ENCODE measurements at regions not wholly inside any gene's neighbourhood (a gene's known extent, or its start where the extent isn't known, plus 50 kb on each side); places are given as distances from the start of the nearest gene placed in this dataset.
"Not testable (repeated sequence)": the region's sequence is repeated elsewhere in the genome, so short reads cannot be mapped to it uniquely, and the experiment has no call there.

- DNase-seq (ENCODE audit: low read depth in 3 of 3) = no peak
Measured at GRCh38 chr4:116544946-116545345, 540.4 kb downstream of the TRAM1L1 start.

DNA sequence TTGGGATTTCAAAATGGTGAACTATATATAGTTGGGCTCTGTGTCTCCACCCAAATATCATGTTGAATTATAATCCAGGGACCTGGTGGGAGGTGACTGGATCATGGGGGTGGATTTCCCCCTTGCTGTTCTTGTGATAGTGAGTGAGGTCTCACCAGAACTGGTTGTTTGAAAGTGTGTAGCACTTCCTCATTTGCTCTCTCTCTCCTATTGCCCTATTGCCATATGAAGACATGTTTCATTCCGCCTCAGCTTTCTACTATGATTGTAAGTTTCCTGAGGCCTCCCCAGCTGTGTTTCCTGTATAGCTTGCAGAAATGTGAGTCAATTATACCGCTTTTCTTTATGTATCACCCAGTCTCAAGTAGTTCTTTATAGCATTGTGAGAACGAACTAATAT lies 545.6 kb downstream of the TRAM1L1 start:
- DNase-seq (ENCODE audit: low read depth in 3 of 3) = no peak

- no peak for DNase-seq (ENCODE audit: low read depth in 3 of 3)
Measured at GRCh38 chr4:116537828-116538227, 547.5 kb downstream of the TRAM1L1 start.

- DNase-seq (ENCODE audit: low read depth in 3 of 3) = not testable (repeated sequence)
Measured at GRCh38 chr4:116536024-116536423, 549.4 kb downstream of the TRAM1L1 start.

- DNase-seq (ENCODE audit: low read depth in 3 of 3) = no peak
Measured at GRCh38 chr4:116531870-116532269, 553.5 kb downstream of the TRAM1L1 start.

- DNase-seq (ENCODE audit: low read depth in 3 of 3) = no peak
Measured at GRCh38 chr4:116531026-116531425, 554.4 kb downstream of the TRAM1L1 start.

GRCh38 chr4:116530048-116530447 lies 555.3 kb downstream of the TRAM1L1 start:
- DNase-seq (ENCODE audit: low read depth in 3 of 3) = no peak

DNA sequence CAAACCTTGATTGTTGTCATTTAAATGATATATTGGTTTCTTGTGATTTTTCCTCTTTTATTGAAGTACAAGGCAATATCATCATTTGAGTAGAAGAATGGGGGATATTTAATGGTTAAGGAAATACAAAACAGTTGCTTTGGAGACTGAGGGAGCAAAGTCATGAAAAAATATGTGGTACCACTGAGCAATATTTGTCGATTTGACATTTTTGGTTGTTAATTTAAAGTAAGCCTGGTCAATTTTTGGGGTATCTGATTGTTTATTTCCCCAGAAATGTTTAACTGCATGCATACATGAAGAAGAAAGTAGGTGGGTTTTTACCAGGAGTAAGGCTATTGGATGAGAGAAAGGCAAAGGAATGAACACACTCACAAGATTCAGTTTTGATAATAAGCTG lies 556.2 kb downstream of the TRAM1L1 start:
- DNase-seq (ENCODE audit: low read depth in 3 of 3) = no peak

DNA sequence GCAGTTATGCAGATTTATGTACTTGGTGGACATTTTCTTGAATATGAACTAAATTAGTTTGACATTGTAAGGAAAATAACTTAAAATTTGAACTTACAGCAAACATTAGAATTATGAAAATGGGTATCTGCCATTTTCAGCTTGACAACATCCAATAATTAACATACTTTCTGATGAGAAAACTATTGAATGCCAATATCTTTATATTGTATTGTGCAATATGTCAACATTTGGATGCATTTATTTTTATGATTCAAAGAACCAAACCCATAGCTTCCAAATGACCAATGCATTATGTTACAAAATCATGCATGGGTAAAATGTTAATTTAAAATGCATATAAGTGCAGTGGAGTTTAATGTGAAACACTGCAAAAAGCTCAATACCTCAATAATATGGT lies 562.5 kb downstream of the TRAM1L1 start:
- no peak for DNase-seq (ENCODE audit: low read depth in 3 of 3)

DNA sequence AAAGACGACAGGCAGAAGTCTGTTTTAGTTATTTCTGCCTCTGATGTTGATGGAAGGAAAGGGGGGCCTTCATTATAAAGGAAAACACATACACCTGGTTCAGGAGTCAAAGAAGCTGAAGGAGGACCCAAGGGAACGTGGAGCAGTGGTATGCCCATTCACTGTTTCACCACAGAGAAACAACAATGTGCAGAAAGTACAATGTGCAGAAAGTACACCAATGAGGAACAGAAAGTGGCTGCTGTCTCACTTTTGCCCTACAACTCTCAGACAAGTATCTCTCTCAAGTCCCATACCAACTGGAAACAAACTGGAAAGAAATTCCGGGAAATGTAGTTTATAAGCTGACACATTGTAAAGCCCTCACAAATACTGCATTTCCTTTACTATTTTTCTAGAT lies 564.5 kb downstream of the TRAM1L1 start:
- no peak for DNase-seq (ENCODE audit: low read depth in 3 of 3)

GRCh38 chr4:116516711-116517110 lies 568.7 kb downstream of the TRAM1L1 start:
- DNase-seq (ENCODE audit: low read depth in 3 of 3) = no peak

DNA sequence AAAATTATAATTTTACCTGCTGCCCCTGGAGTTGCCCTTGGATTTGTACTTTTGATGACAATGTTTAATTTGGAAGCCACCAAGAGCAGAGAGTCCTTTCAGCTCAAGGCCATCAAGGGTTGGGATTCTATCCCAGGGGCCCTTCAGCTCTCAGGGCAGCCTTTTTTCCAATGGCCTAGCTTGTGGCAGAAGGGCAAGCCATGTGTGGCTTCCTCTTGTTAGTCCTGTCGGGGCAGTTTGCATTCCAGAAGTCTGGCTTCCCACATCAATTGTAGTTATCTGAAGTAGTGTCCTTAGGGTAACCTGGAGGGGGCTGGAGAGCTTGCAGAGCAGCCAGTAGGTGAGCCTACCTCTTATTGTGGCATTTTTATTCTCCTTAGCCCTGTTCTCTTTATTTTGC lies 569.4 kb downstream of the TRAM1L1 start:
- no peak for DNase-seq (ENCODE audit: low read depth in 3 of 3)

- DNase-seq (ENCODE audit: low read depth in 3 of 3) = no peak
Measured at GRCh38 chr4:116512552-116512951, 572.8 kb downstream of the TRAM1L1 start.

DNA sequence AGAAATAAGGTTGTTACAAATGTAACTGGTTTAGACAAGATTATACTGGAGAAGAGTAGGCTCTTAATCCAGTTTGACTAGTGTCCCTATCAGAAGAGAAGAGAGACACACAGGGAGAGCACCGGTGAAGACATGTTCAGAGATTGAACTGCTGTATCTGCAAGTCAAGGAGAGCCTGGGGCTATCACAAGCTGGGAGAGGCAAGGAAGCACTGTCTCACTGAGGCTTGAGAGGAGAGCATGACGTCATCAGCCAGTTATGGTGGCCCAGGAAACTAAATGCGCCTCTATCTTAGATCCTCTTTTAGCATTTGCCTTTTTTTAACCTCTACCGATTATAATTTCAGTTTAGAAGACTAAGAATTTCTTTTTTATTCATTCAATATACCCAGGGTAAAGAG lies 583.4 kb downstream of the TRAM1L1 start:
- no peak for DNase-seq (ENCODE audit: low read depth in 3 of 3)

DNA sequence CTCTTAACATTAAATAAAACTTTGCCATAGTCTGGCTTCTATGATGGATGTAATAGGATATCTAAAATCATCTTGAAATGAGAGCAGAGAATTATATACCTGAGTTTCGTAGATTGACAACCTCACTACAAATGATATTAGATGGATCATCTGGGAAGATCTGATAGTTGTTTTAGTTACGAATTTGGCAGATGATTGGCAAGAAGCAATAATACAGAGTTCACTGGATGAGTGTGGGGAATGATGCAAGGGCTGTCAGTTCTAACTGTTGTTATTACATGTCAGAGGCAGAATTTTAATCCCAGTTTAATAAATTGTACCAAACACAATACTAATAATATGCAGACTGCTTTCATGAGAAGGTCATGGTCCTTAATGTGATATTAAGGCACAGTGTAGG lies 585.2 kb downstream of the TRAM1L1 start:
- DNase-seq (ENCODE audit: low read depth in 3 of 3) = no peak

- DNase-seq (ENCODE audit: low read depth in 3 of 3) = no peak
Measured at GRCh38 chr4:116489739-116490138, 595.6 kb downstream of the TRAM1L1 start.

GRCh38 chr4:116486401-116486800 lies 599.0 kb downstream of the TRAM1L1 start:
- no peak for DNase-seq (ENCODE audit: low read depth in 3 of 3)

DNA sequence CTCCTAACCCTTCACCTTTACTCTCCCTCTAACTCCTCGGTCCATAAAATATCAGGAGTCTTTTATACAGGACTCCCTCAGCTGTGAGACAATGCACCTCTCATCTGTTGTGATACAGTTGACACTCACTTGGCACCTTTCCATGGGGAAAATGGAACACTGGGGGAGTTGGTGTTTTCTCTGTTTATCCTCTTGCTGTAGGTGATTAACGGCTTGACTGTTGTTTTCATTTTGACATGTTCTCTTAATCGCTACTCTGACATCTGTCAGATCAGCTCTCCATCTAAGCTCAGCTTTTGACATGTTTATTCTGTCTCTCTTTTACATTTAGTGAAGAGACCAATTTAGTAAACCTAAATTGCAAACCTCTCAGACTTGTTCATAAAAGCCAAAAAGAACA lies 604.8 kb downstream of the TRAM1L1 start:
- DNase-seq (ENCODE audit: low read depth in 3 of 3) = no peak

- no peak for DNase-seq (ENCODE audit: low read depth in 3 of 3)
Measured at GRCh38 chr4:116478343-116478742, 607.0 kb downstream of the TRAM1L1 start.

DNA sequence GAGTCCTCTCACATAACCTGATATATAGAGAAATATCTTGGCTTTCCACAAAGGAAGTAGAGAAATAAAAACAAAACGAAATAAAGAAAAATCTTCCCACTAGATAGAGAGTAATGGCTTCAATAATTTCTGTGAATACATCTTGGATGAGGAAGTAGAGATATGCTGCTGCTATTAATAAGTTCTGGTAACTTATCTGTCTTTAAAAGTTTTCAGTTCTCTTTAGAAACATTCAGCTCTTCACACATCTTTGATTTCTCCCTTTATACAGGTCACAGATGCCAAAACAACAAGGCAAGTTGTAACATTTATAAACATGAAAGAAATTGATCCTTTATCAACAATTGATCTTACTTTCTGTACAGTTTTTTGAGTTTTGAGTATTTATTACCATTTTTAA lies 615.8 kb downstream of the TRAM1L1 start:
- DNase-seq (ENCODE audit: low read depth in 3 of 3) = no peak

DNA sequence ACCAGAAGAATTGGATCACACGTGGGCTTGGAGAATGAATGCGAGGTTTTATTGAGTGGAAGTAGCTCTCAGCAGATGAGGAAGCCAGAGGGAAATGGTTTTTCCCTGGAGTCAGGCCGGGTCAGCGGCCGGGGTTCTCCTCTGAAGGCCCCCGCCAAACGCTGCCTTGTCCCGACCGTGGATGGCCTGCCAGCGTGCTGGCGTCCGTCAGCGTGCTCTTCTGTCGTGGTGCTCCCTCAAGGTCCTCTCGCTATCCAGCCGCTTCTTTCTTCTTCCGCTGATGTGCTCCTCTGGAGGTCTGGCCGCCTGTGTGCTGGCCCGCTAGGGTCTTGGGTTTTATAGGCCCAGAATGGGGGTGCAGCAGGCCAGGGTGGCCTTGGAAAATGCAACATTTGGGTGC lies 632.2 kb downstream of the TRAM1L1 start:
- DNase-seq (ENCODE audit: low read depth in 3 of 3) = no peak

DNA sequence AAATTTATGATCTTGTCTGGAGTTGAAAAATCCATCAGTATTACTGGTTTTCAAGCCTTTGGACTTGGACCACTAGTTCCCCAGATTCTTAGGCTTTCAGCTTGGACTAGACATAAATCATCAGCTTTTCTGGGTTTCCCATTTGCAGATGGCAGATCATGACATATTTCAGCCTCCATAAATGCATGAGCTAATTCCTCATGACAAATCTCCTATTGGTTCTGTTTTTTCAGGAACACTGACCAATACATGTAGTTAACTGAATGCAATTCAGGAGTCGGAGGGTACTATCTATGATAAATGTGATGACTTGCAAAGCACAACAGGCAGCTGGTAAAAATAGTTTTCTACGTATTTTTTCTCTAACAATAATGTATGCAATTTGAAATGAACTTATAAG lies 635.6 kb downstream of the TRAM1L1 start:
- no peak for DNase-seq (ENCODE audit: low read depth in 3 of 3)

- DNase-seq (ENCODE audit: low read depth in 3 of 3) = no peak
Measured at GRCh38 chr4:116444117-116444516, 641.3 kb downstream of the TRAM1L1 start.

GRCh38 chr4:116438981-116439729 lies 646.2 kb downstream of the TRAM1L1 start:
- DNase-seq (ENCODE audit: low read depth in 3 of 3) = no peak

All from stimulated activated CD4-positive, alpha-beta T cell treated with anti-CD3 and anti-CD28 coated beads, TNF-alpha, amount 100 ng/mL, for 24 hours (primary cell).